SK-N-SH treated with all-trans-retinoic acid at 6 μM for 48 hours (cell line): ENCODE measurements at regions not wholly inside any gene's neighbourhood (a gene's known extent, or its start where the extent isn't known, plus 50 kb on each side); places are given as distances from the start of the nearest gene placed in this dataset.

Experiments
- BACH2 ChIP-seq: fragments of 250-450 bp; sonication (Bioruptor Pico); IDR thresholded peaks from 2 replicates; pipeline ENCODE4 v1.9.0; 2021; ENCODE audit warnings: mild to moderate bottlenecking, borderline replicate concordance
- ESRRG ChIP-seq: fragments of 250-450 bp; sonication (Bioruptor Pico); IDR thresholded peaks from 2 replicates; pipeline ENCODE4 v1.6.1; 2021; ENCODE audit warnings: mild to moderate bottlenecking
- GLIS3 ChIP-seq: fragments of 250-450 bp; sonication (Bioruptor Pico); IDR thresholded peaks from 2 replicates; pipeline ENCODE4 v1.5.0; 2020; ENCODE audit warnings: mild to moderate bottlenecking, moderate library complexity
- PATZ1 ChIP-seq: fragments of 250-450 bp; sonication (Bioruptor Pico); IDR thresholded peaks from 2 replicates; pipeline ENCODE4 v1.8.0; 2020; ENCODE audit warnings: mild to moderate bottlenecking, moderate library complexity, borderline replicate concordance
- ZC3H10 ChIP-seq: fragments of 250-450 bp; sonication (Bioruptor Pico); IDR thresholded peaks from 2 replicates; pipeline ENCODE4 v1.5.1; 2021; ENCODE audit warnings: mild to moderate bottlenecking, moderate library complexity
- ZFP3 ChIP-seq: fragments of 250-450 bp; sonication (Bioruptor Pico); IDR thresholded peaks from 2 replicates; pipeline ENCODE4 v1.5.0; 2020; ENCODE audit warnings: mild to moderate bottlenecking, moderate library complexity
- ZNF565 ChIP-seq: fragments of 450-650 bp; formaldehyde crosslinking; conservative IDR thresholded peaks from 2 replicates; pipeline ENCODE4 v1.5.0; 2020; ENCODE audit warnings: low read depth, mild to moderate bottlenecking, moderate library complexity
- ZNF70 ChIP-seq: fragments of 450-650 bp; formaldehyde crosslinking; IDR thresholded peaks from 2 replicates; pipeline ENCODE4 v1.5.0; 2020; ENCODE audit warnings: mild to moderate bottlenecking, moderate library complexity
- ZNF8 ChIP-seq: fragments of 450-650 bp; formaldehyde crosslinking; IDR thresholded peaks from 2 replicates; pipeline ENCODE4 v1.5.0; 2020; ENCODE audit warnings: mild to moderate bottlenecking, moderate library complexity
- TF ChIP-seq, protein P1 (sequence below): fragments of 250-450 bp; sonication (Bioruptor Pico); IDR thresholded peaks from 2 replicates; pipeline ENCODE4 v1.5.0; 2020; ENCODE audit warnings: mild to moderate bottlenecking, moderate library complexity

GRCh38 chr1:239538239-239538988 lies 152.0 kb downstream of the CHRM3 start:
- TF ChIP-seq ZNF70 (CRISPR knock-in tag) (no peak), ZFP3 (CRISPR knock-in tag) (no peak), ZNF565 (no peak), ZC3H10 (CRISPR knock-in tag) (peak; percentile 65; the same call in 1 of the 2 replicates), ZNF8 (CRISPR knock-in tag) (no peak), GLIS3 (CRISPR knock-in tag) (no peak), ESRRG (CRISPR knock-in tag) (no peak), PATZ1 (CRISPR knock-in tag) (no peak), BACH2 (CRISPR knock-in tag) (no peak)
- TF ChIP-seq, protein P1, sequence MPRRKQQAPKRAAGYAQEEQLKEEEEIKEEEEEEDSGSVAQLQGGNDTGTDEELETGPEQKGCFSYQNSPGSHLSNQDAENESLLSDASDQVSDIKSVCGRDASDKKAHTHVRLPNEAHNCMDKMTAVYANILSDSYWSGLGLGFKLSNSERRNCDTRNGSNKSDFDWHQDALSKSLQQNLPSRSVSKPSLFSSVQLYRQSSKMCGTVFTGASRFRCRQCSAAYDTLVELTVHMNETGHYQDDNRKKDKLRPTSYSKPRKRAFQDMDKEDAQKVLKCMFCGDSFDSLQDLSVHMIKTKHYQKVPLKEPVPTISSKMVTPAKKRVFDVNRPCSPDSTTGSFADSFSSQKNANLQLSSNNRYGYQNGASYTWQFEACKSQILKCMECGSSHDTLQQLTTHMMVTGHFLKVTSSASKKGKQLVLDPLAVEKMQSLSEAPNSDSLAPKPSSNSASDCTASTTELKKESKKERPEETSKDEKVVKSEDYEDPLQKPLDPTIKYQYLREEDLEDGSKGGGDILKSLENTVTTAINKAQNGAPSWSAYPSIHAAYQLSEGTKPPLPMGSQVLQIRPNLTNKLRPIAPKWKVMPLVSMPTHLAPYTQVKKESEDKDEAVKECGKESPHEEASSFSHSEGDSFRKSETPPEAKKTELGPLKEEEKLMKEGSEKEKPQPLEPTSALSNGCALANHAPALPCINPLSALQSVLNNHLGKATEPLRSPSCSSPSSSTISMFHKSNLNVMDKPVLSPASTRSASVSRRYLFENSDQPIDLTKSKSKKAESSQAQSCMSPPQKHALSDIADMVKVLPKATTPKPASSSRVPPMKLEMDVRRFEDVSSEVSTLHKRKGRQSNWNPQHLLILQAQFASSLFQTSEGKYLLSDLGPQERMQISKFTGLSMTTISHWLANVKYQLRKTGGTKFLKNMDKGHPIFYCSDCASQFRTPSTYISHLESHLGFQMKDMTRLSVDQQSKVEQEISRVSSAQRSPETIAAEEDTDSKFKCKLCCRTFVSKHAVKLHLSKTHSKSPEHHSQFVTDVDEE (CRISPR knock-in tag), result no peak
